ENCODE measurements at regions not wholly inside any gene's neighbourhood (a gene's known extent, or its start where the extent isn't known, plus 50 kb on each side); places are given as distances from the start of the nearest gene placed in this dataset.

DNA sequence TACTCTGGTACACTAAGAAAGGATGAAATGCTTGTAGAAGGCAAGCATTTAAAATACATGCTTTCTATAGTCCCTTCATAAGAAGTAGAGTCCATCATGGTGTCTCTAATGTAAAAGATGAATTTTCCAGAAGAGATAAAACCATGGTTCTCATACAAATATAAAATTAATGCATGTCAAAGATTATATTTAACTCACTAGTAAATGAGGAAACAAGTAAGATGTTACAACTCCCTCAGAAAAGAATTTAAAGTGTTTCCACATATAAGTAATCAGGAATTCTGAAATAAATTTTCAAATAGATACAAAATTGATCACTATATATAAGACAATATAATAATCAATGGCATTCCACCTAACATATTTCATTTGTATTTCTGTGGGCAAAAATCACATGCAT is 570.3 kb upstream of the CCDC54 start:
- ATAC-seq (ENCODE audit: low read depth) (no peak), DNase-seq (no peak)
- H3K4me3 Mint-ChIP-seq: no peak overlapping the region
- no peaks in the 10 kb centered on the region for H3K4me1 Mint-ChIP-seq
- H3K27me3 Mint-ChIP-seq: no peaks in the 10 kb centered on the region
- no peaks in the 10 kb centered on the region for H3K9me3 Mint-ChIP-seq
- ChIA-PET POLR2A (no interaction called here), CTCF (no interaction called here)
- TF ChIP-seq CTCF (IDR thresholded peaks at IDR 0.05): no peak
- H3K36me3 Mint-ChIP-seq (ENCODE audit: low read depth): no peaks in the 10 kb centered on the region
- intact Hi-C loops (cut with micrococcal nuclease): no loop called here
- no peak overlapping the region for H3K27ac Mint-ChIP-seq

DNA sequence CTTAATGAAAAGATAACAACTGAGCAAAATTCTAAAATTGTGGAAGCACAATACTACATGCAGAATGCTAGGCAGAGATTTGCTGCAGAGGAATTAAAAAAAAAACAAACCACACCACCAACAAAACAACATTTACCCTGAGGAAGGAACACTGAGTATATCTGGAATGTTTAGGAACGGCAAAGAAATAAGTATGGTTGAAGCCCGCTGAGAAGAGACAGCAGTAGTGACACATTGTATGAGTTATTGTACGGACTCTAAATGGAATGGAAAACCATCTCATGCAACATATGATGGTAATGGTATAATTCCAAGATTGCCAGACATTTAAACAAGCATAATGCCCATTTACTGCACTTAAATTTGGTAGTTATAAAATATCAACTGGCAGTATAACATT is 568.2 kb upstream of the CCDC54 start:
- intact Hi-C loops (cut with micrococcal nuclease): no loop called here
- no peak for ATAC-seq (ENCODE audit: low read depth)
- H3K4me1 Mint-ChIP-seq: no peaks in the 10 kb centered on the region
- no peak overlapping the region for H3K27ac Mint-ChIP-seq
- no peaks in the 10 kb centered on the region for H3K36me3 Mint-ChIP-seq (ENCODE audit: low read depth)
- H3K27me3 Mint-ChIP-seq: no peaks in the 10 kb centered on the region
- no peaks in the 10 kb centered on the region for H3K9me3 Mint-ChIP-seq
- TF ChIP-seq CTCF (IDR thresholded peaks at IDR 0.05): no peak
- ChIA-PET CTCF (no interaction called here), POLR2A (no interaction called here)
- no peak for DNase-seq
- no peak overlapping the region for H3K4me3 Mint-ChIP-seq

DNA sequence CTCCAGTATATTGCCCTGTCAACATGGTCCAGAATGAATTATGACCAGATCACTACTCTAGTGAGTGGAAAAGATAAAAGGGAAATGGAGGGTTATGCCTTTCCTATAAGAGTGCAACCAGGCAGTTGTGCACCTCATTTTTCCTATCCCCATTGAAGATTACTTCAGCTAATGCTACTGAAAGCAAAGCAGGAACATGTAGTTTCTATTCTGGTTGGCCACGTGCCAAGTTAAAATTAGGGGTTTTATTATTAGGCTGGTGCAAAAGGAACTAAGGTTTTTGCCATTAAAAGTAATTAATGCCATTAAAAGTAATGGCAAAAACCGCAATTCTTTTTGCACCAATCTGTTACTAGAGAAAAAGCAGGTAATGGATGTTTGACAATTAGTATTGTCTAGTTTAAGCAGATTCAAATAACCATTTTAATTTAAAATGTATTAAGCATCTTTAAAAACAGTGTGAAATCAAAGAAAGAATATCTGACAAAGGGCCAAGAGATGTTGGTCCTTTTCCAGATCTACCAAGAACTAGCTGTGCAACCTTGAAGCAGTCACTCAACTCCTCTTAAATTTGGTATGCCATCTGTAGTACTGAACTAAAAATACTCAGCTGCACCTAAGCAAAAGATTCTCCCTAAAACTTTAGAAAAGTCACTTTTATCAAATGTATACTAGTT is 567.5 kb upstream of the CCDC54 start:
- Mint-ChIP-seq H3K36me3 (ENCODE audit: low read depth) (no peaks in the 10 kb centered on the region), H3K27ac (no peak overlapping the region), H3K4me3 (no peak overlapping the region), H3K4me1 (no peaks in the 10 kb centered on the region), H3K9me3 (no peaks in the 10 kb centered on the region), H3K27me3 (no peaks in the 10 kb centered on the region)
- ATAC-seq (ENCODE audit: low read depth) (no peak), DNase-seq (no peak)
- CTCF ChIA-PET: no interaction called here
- TF ChIP-seq CTCF (IDR thresholded peaks at IDR 0.05): no peak
- intact Hi-C loops (cut with micrococcal nuclease): no loop called here
- POLR2A ChIA-PET: no interaction called here

DNA sequence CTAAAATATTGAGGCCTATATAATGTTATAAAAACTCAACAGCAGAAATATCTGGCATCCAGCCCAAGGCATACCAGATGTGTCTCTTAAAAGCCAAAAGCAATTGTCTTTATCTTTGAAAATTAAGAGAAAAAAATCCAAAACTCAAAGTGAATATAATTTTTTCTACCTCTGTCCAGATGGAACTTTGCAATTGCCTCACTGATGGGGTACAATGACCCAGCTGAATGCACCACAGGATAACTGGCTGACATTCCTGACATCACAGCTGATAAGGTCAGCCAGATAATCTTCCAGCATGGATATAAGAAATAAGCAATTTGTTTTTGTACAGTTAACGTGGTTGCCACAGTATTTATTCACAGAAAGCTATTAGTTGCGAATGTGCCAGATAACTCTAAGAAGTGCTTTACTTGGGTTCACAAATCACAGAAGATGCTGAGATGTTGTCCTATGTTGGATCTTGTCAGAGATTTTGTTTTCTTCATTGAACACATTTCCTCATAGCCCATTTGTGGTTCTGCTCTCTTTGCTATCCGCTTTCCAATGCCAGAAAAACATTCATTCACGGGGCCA is 566.9 kb upstream of the CCDC54 start:
- no peaks in the 10 kb centered on the region for H3K36me3 Mint-ChIP-seq (ENCODE audit: low read depth)
- no peak for TF ChIP-seq CTCF (IDR thresholded peaks at IDR 0.05)
- intact Hi-C loops (cut with micrococcal nuclease): no loop called here
- DNase-seq (no peak), ATAC-seq (ENCODE audit: low read depth) (no peak)
- no peak overlapping the region for H3K27ac Mint-ChIP-seq
- H3K4me3 Mint-ChIP-seq: no peak overlapping the region
- ChIA-PET POLR2A (no interaction called here), CTCF (no interaction called here)
- H3K4me1 Mint-ChIP-seq: no peaks in the 10 kb centered on the region
- H3K9me3 Mint-ChIP-seq: no peaks in the 10 kb centered on the region
- H3K27me3 Mint-ChIP-seq: no peaks in the 10 kb centered on the region

DNA sequence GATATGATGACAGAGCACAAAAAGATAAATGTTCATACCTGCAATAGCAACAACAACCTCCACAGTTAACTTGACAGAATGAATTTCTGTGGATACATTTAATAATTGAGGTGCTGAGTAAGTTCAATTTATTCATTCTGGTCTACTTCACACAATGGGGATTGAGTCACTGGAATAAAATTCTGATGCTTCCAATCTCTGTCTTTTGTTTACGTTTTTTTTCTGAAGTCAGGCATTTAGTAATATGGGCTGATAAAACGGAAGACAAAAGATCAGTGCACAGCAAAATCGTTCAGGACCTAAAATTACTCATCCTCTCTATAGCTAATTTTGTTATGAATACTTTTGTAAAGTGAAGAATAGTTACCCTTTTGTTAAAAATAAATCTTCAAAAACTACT is 565.9 kb upstream of the CCDC54 start:
- ATAC-seq (ENCODE audit: low read depth) (no peak), DNase-seq (no peak)
- Mint-ChIP-seq H3K27me3 (no peaks in the 10 kb centered on the region), H3K36me3 (ENCODE audit: low read depth) (no peaks in the 10 kb centered on the region), H3K9me3 (no peaks in the 10 kb centered on the region), H3K27ac (no peak overlapping the region), H3K4me1 (no peaks in the 10 kb centered on the region), H3K4me3 (no peak overlapping the region)
- intact Hi-C loops (cut with micrococcal nuclease): no loop called here
- ChIA-PET POLR2A (no interaction called here), CTCF (no interaction called here)
- TF ChIP-seq CTCF (IDR thresholded peaks at IDR 0.05): no peak

Measured in activated B cell treated with CpG ODN at 0.5 μM for 24 hours (primary cell).